HFFc6 (cell line): ENCODE measurements at regions not wholly inside any gene's neighbourhood (a gene's known extent, or its start where the extent isn't known, plus 50 kb on each side); places are given as distances from the start of the nearest gene placed in this dataset.

Experiments
- DNase-seq: peaks from one replicate; pipeline ENCODE4 v3.0.0-alpha.2; 2018
- H3K27ac Mint-ChIP-seq: 2 replicates; pipeline ENCODE4 v1.8.0; 2020; ENCODE audit warnings: mild to moderate bottlenecking, mixed read lengths
- H3K27me3 Mint-ChIP-seq: 2 replicates; pipeline ENCODE4 v1.8.0; 2021; ENCODE audit warnings: mild to moderate bottlenecking, moderate library complexity, mixed read lengths; ENCODE audit not compliant: insufficient read depth
- H3K36me3 Mint-ChIP-seq: 2 replicates; pipeline ENCODE4 v1.8.0; 2021; ENCODE audit warnings: low read depth, mixed read lengths
- H3K4me1 Mint-ChIP-seq: 2 replicates; pipeline ENCODE4 v1.8.0; 2020; ENCODE audit warnings: low read depth, mixed read lengths
- H3K4me3 Mint-ChIP-seq: 2 replicates; pipeline ENCODE4 v1.8.0; 2020; ENCODE audit warnings: mild to moderate bottlenecking, moderate library complexity, mixed read lengths
- H3K9me3 Mint-ChIP-seq: 2 replicates; pipeline ENCODE4 v1.8.0; 2020; ENCODE audit warnings: mild to moderate bottlenecking, mixed read lengths
- CTCF ChIP-seq: fragments of 200-600 bp; sonication (generic); IDR thresholded peaks from 2 replicates; pipeline ENCODE4 v1.5.0; 2021; ENCODE audit warnings: antibody characterized with exemption, mild to moderate bottlenecking

- H3K27me3 Mint-ChIP-seq: no peaks in the 10 kb centered on the region
- no peaks in the 10 kb centered on the region for H3K4me1 Mint-ChIP-seq
- no peak for DNase-seq
- TF ChIP-seq CTCF: no peak
- peaks cover 43% of the 10 kb centered on the region for H3K9me3 Mint-ChIP-seq
- no peak overlapping the region for H3K27ac Mint-ChIP-seq
- no peak overlapping the region for H3K4me3 Mint-ChIP-seq
- H3K36me3 Mint-ChIP-seq: peaks cover 3% of the 10 kb centered on the region; the same call in 1 of the 2 replicates
Observed at GRCh38 chr10:111840546-111840945, 343.0 kb downstream of the GPAM start.

GRCh38 chr10:111852801-111853200, 330.8 kb downstream of the GPAM start:
- Mint-ChIP-seq H3K27ac (no peak overlapping the region), H3K4me3 (no peak overlapping the region), H3K4me1 (no peaks in the 10 kb centered on the region), H3K9me3 (peaks cover 61% of the 10 kb centered on the region), H3K36me3 (no peaks in the 10 kb centered on the region), H3K27me3 (no peaks in the 10 kb centered on the region)
- no peak for DNase-seq
- TF ChIP-seq CTCF: no peak

GRCh38 chr10:111856631-111857030, 326.9 kb downstream of the GPAM start:
- H3K4me1 Mint-ChIP-seq: no peaks in the 10 kb centered on the region
- no peak overlapping the region for H3K27ac Mint-ChIP-seq
- no peaks in the 10 kb centered on the region for H3K36me3 Mint-ChIP-seq
- DNase-seq: no peak
- no peaks in the 10 kb centered on the region for H3K27me3 Mint-ChIP-seq
- no peak for TF ChIP-seq CTCF
- H3K4me3 Mint-ChIP-seq: no peak overlapping the region
- H3K9me3 Mint-ChIP-seq: peaks cover 62% of the 10 kb centered on the region

- Mint-ChIP-seq H3K36me3 (no peaks in the 10 kb centered on the region; the same call in 1 of the 2 replicates), H3K27ac (no peak overlapping the region), H3K4me1 (no peaks in the 10 kb centered on the region), H3K27me3 (no peaks in the 10 kb centered on the region), H3K9me3 (peaks cover 55% of the 10 kb centered on the region), H3K4me3 (no peak overlapping the region)
- TF ChIP-seq CTCF: no peak
- no peak for DNase-seq
Observed at GRCh38 chr10:111865550-111865949, 318.0 kb downstream of the GPAM start.

GRCh38 chr10:111871458-111871857, 312.1 kb downstream of the GPAM start:
- no peak for DNase-seq
- H3K27me3 Mint-ChIP-seq: no peaks in the 10 kb centered on the region
- H3K36me3 Mint-ChIP-seq: peaks cover 4% of the 10 kb centered on the region; the same call in 1 of the 2 replicates
- no peaks in the 10 kb centered on the region for H3K4me1 Mint-ChIP-seq
- no peak overlapping the region for H3K27ac Mint-ChIP-seq
- peaks cover 62% of the 10 kb centered on the region for H3K9me3 Mint-ChIP-seq
- TF ChIP-seq CTCF: no peak
- H3K4me3 Mint-ChIP-seq: no peak overlapping the region

- no peak for TF ChIP-seq CTCF
- H3K27me3 Mint-ChIP-seq: no peaks in the 10 kb centered on the region
- peaks cover 4% of the 10 kb centered on the region; the same call in 1 of the 2 replicates for H3K36me3 Mint-ChIP-seq
- no peaks in the 10 kb centered on the region for H3K4me1 Mint-ChIP-seq
- peaks cover 58% of the 10 kb centered on the region for H3K9me3 Mint-ChIP-seq
- no peak overlapping the region for H3K27ac Mint-ChIP-seq
- DNase-seq: no peak
- H3K4me3 Mint-ChIP-seq: no peak overlapping the region
Observed at GRCh38 chr10:111872591-111872990, 311.0 kb downstream of the GPAM start.
